WTC11 (cell line): ENCODE measurements at regions not wholly inside any gene's neighbourhood (a gene's known extent, or its start where the extent isn't known, plus 50 kb on each side); places are given as distances from the start of the nearest gene placed in this dataset.

Experiments
- ATAC-seq: fragments of 200-7000 bp; cut with Tn5 transposase; 2 replicates; pipeline ENCODE4 v1.10.0; 2021; ENCODE audit warnings: mild to moderate bottlenecking, moderate library complexity
- CTCF ChIA-PET: fragments of 300-600 bp; sonication (Branson Sonifier 250); formaldehyde crosslinking; loops from one replicate; lab custom pipeline; 2021; ENCODE audit warnings: antibody characterized with exemption; lab: Charles Lee
- POLR2A ChIA-PET: fragments of 350-600 bp; sonication (Branson Sonifier 250); formaldehyde crosslinking; loops from one replicate; lab custom pipeline; 2021; ENCODE audit warnings: antibody characterized with exemption; lab: Charles Lee
- DNase-seq: peaks from one replicate; pipeline ENCODE4 v3.0.0; 2021; ENCODE audit warnings: low spot score
- H3K27ac Mint-ChIP-seq: 2 replicates; pipeline ENCODE4 v1.8.0; 2021; ENCODE audit warnings: mixed read lengths
- H3K27me3 Mint-ChIP-seq: 2 replicates; pipeline ENCODE4 v1.8.0; 2021; ENCODE audit warnings: low read depth, mild to moderate bottlenecking, moderate library complexity, mixed read lengths
- H3K36me3 Mint-ChIP-seq: 2 replicates; pipeline ENCODE4 v1.8.0; 2021; ENCODE audit warnings: mixed read lengths
- H3K4me1 Mint-ChIP-seq: 2 replicates; pipeline ENCODE4 v1.8.0; 2022; ENCODE audit warnings: mixed read lengths
- H3K4me3 Mint-ChIP-seq: 2 replicates; pipeline ENCODE4 v1.8.0; 2021; ENCODE audit warnings: mild to moderate bottlenecking, moderate library complexity, mixed read lengths
- H3K9me3 Mint-ChIP-seq: 2 replicates; pipeline ENCODE4 v1.8.0; 2021; ENCODE audit warnings: mixed read lengths
- CREB1 ChIP-seq: sonication (generic); formaldehyde crosslinking; IDR thresholded peaks from 2 replicates; pipeline ENCODE4 v1.8.0; 2023; ENCODE audit warnings: mild to moderate bottlenecking, missing genetic modification reagents
- E2F4 ChIP-seq: sonication (generic); formaldehyde crosslinking; IDR thresholded peaks from 2 replicates; pipeline ENCODE4 v1.8.1; 2022; ENCODE audit warnings: low read depth, mild to moderate bottlenecking, moderate library complexity, missing genetic modification reagents, borderline replicate concordance
- ETV6 ChIP-seq: sonication (generic); formaldehyde crosslinking; IDR thresholded peaks from 2 replicates; pipeline ENCODE4 v1.8.1; 2022; ENCODE audit warnings: mild to moderate bottlenecking, missing genetic modification reagents
- GRHL2 ChIP-seq: fragments of 250-450 bp; sonication (Bioruptor Pico); IDR thresholded peaks from 2 replicates; pipeline ENCODE4 v1.8.0; 2022; ENCODE audit warnings: mild to moderate bottlenecking, moderate library complexity; ENCODE audit not compliant: insufficient replicate concordance, severe bottlenecking
- KAT7 ChIP-seq: sonication (generic); formaldehyde crosslinking; IDR thresholded peaks from 2 replicates; pipeline ENCODE4 v1.8.1; 2023; ENCODE audit warnings: missing genetic modification reagents, mild to moderate bottlenecking, borderline replicate concordance
- MYBL2 ChIP-seq: sonication (generic); formaldehyde crosslinking; IDR thresholded peaks from 2 replicates; pipeline ENCODE4 v1.8.1; 2023; ENCODE audit warnings: mild to moderate bottlenecking, moderate library complexity, missing genetic modification reagents
- NFE2L1 ChIP-seq: sonication (generic); formaldehyde crosslinking; IDR thresholded peaks from 2 replicates; pipeline ENCODE4 v1.8.1; 2023; ENCODE audit warnings: missing genetic modification reagents
- NR1H2 ChIP-seq: sonication (generic); formaldehyde crosslinking; IDR thresholded peaks from 2 replicates; pipeline ENCODE4 v1.9.0; 2021; ENCODE audit warnings: mild to moderate bottlenecking, moderate library complexity, missing genetic modification reagents
- NR2C2 ChIP-seq: sonication (generic); formaldehyde crosslinking; IDR thresholded peaks from 2 replicates; pipeline ENCODE4 v1.8.0; 2022; ENCODE audit warnings: mild to moderate bottlenecking, missing genetic modification reagents
- OVOL2 ChIP-seq: fragments of 250-450 bp; sonication (Bioruptor Pico); IDR thresholded peaks from 2 replicates; pipeline ENCODE4 v1.9.0; 2021; ENCODE audit warnings: mild to moderate bottlenecking, borderline replicate concordance
- RORB ChIP-seq: fragments of 250-450 bp; sonication (Bioruptor Pico); IDR thresholded peaks from 2 replicates; pipeline ENCODE4 v1.9.0; 2021; ENCODE audit warnings: mild to moderate bottlenecking
- ZBTB43 ChIP-seq: sonication (generic); formaldehyde crosslinking; IDR thresholded peaks from 2 replicates; pipeline ENCODE4 v1.8.1; 2023; ENCODE audit warnings: mild to moderate bottlenecking, missing genetic modification reagents
- ZNF396 ChIP-seq: fragments of 250-450 bp; sonication (Bioruptor Pico); IDR thresholded peaks from 2 replicates; pipeline ENCODE4 v1.8.0; 2021; ENCODE audit warnings: mild to moderate bottlenecking, moderate library complexity, borderline replicate concordance
- ZNF671 ChIP-seq: fragments of 250-450 bp; sonication (Bioruptor Pico); IDR thresholded peaks from 2 replicates; pipeline ENCODE4 v1.8.0; 2021; ENCODE audit warnings: mild to moderate bottlenecking
- TF ChIP-seq, protein P1 (sequence below): sonication (generic); formaldehyde crosslinking; IDR thresholded peaks from 2 replicates; pipeline ENCODE4 v1.8.1; 2022; ENCODE audit warnings: missing genetic modification reagents, borderline replicate concordance
- TF ChIP-seq, protein P2 (sequence below): sonication (generic); formaldehyde crosslinking; IDR thresholded peaks from 2 replicates; pipeline ENCODE4 v1.8.0; 2022; ENCODE audit warnings: mild to moderate bottlenecking, missing genetic modification reagents
- TF ChIP-seq, protein P3 (sequence below): sonication (generic); formaldehyde crosslinking; IDR thresholded peaks from 2 replicates; pipeline ENCODE4 v1.8.1; 2022; ENCODE audit warnings: low read depth, missing genetic modification reagents, borderline replicate concordance
- TF ChIP-seq, protein P4 (sequence below): fragments of 250-450 bp; sonication (Bioruptor Pico); IDR thresholded peaks from 2 replicates; pipeline ENCODE4 v1.9.0; 2021; ENCODE audit warnings: mild to moderate bottlenecking, borderline replicate concordance
- TF ChIP-seq, protein P5 (sequence below): fragments of 200-600 bp; IDR thresholded peaks from 2 replicates; pipeline ENCODE4 v1.8.0; 2022; ENCODE audit warnings: antibody characterized with exemption

- TF ChIP-seq ZNF396, result no peak
- no peak for TF ChIP-seq KAT7 (CRISPR knock-in tag)
- no peak for TF ChIP-seq E2F4 (CRISPR knock-in tag)
- no peak for TF ChIP-seq ZNF671
- TF ChIP-seq, protein P1, sequence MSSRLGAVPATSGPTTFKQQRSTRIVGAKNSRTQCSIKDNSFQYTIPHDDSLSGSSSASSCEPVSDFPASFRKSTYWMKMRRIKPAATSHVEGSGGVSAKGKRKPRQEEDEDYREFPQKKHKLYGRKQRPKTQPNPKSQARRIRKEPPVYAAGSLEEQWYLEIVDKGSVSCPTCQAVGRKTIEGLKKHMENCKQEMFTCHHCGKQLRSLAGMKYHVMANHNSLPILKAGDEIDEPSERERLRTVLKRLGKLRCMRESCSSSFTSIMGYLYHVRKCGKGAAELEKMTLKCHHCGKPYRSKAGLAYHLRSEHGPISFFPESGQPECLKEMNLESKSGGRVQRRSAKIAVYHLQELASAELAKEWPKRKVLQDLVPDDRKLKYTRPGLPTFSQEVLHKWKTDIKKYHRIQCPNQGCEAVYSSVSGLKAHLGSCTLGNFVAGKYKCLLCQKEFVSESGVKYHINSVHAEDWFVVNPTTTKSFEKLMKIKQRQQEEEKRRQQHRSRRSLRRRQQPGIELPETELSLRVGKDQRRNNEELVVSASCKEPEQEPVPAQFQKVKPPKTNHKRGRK, result no peak
These were observed 288.1 kb upstream of the CELF4 start (continued) for GRCh38 chr18:37853706-37854105.

DNA sequence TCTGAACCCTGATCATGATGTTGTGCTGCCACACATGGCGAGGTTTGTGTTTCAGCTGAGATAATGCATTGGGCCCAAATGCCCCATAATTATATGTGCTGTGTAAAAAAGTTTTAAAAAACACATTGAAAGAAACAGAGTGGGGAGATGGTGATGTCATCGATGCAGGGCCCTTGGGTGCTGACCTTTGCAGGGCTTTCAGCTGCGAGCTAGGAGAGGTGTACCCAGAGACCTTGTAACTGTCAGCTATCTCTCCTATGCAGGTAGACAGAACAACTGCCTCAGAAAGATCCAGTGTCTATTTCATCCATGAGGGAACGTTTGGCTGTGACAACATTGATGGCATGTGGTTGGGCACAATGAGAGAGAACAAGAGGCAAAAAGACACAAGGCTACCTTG lies 286.9 kb upstream of the CELF4 start:
- Mint-ChIP-seq H3K27ac (no peak overlapping the region), H3K4me3 (no peak overlapping the region), H3K4me1 (peaks cover 4% of the 10 kb centered on the region), H3K27me3 (no peaks in the 10 kb centered on the region; the same call in 1 of the 2 replicates), H3K9me3 (peaks cover 25% of the 10 kb centered on the region), H3K36me3 (no peaks in the 10 kb centered on the region)
- no peak for TF ChIP-seq CREB1 (CRISPR knock-in tag)
- no peak for TF ChIP-seq NR2C2 (CRISPR knock-in tag)
- CTCF ChIA-PET, result no interaction called here
- no peak for DNase-seq
- no peak for ATAC-seq
- POLR2A ChIA-PET, result no interaction called here

DNA sequence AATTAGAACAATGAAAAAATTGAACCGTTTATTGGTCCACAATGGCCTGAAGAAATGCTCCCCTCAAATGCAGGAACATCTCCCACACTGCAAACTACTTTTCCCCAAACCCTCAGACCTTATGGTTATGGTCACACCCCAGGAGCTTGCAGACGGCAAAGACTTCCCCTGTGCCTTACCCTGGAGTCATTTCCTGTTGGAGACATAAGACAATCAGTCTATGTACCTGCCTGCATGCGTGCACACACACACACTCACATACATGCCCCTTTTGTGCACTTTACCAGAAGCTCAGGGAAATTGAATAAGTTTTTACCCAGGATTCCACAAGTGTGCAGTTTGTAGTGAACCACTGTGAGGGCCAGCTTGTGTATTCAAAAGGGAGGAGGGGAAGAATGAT lies 281.9 kb upstream of the CELF4 start:
- Mint-ChIP-seq H3K4me3 (no peak overlapping the region), H3K36me3 (no peaks in the 10 kb centered on the region), H3K4me1 (peaks cover 36% of the 10 kb centered on the region), H3K27me3 (no peaks in the 10 kb centered on the region), H3K27ac (no peak overlapping the region), H3K9me3 (peaks cover 3% of the 10 kb centered on the region; the same call in 1 of the 2 replicates)
- ATAC-seq, result no peak
- ChIA-PET CTCF (interaction anchor here (0.6 to 1.5 kb wide), 2 partner anchors 69 to 290 kb away, joined by 3 to 4 read pairs; no protein-coding TSS in a partner anchor), POLR2A (no interaction called here)
- DNase-seq, result no peak
- TF ChIP-seq, protein P2, sequence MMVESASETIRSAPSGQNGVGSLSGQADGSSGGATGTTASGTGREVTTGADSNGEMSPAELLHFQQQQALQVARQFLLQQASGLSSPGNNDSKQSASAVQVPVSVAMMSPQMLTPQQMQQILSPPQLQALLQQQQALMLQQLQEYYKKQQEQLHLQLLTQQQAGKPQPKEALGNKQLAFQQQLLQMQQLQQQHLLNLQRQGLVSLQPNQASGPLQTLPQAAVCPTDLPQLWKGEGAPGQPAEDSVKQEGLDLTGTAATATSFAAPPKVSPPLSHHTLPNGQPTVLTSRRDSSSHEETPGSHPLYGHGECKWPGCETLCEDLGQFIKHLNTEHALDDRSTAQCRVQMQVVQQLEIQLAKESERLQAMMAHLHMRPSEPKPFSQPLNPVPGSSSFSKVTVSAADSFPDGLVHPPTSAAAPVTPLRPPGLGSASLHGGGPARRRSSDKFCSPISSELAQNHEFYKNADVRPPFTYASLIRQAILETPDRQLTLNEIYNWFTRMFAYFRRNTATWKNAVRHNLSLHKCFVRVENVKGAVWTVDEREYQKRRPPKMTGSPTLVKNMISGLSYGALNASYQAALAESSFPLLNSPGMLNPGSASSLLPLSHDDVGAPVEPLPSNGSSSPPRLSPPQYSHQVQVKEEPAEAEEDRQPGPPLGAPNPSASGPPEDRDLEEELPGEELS (CRISPR knock-in tag), result no peak
- no peak for TF ChIP-seq RORB (CRISPR knock-in tag)
- TF ChIP-seq NFE2L1 (CRISPR knock-in tag), result no peak
- TF ChIP-seq, protein P3, sequence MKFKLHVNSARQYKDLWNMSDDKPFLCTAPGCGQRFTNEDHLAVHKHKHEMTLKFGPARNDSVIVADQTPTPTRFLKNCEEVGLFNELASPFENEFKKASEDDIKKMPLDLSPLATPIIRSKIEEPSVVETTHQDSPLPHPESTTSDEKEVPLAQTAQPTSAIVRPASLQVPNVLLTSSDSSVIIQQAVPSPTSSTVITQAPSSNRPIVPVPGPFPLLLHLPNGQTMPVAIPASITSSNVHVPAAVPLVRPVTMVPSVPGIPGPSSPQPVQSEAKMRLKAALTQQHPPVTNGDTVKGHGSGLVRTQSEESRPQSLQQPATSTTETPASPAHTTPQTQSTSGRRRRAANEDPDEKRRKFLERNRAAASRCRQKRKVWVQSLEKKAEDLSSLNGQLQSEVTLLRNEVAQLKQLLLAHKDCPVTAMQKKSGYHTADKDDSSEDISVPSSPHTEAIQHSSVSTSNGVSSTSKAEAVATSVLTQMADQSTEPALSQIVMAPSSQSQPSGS (CRISPR knock-in tag), result no peak
- no peak for TF ChIP-seq NR1H2 (CRISPR knock-in tag)
- no peak for TF ChIP-seq OVOL2
- TF ChIP-seq KAT7 (CRISPR knock-in tag), result no peak
- TF ChIP-seq ZBTB43 (CRISPR knock-in tag), result no peak
- TF ChIP-seq, protein P4, sequence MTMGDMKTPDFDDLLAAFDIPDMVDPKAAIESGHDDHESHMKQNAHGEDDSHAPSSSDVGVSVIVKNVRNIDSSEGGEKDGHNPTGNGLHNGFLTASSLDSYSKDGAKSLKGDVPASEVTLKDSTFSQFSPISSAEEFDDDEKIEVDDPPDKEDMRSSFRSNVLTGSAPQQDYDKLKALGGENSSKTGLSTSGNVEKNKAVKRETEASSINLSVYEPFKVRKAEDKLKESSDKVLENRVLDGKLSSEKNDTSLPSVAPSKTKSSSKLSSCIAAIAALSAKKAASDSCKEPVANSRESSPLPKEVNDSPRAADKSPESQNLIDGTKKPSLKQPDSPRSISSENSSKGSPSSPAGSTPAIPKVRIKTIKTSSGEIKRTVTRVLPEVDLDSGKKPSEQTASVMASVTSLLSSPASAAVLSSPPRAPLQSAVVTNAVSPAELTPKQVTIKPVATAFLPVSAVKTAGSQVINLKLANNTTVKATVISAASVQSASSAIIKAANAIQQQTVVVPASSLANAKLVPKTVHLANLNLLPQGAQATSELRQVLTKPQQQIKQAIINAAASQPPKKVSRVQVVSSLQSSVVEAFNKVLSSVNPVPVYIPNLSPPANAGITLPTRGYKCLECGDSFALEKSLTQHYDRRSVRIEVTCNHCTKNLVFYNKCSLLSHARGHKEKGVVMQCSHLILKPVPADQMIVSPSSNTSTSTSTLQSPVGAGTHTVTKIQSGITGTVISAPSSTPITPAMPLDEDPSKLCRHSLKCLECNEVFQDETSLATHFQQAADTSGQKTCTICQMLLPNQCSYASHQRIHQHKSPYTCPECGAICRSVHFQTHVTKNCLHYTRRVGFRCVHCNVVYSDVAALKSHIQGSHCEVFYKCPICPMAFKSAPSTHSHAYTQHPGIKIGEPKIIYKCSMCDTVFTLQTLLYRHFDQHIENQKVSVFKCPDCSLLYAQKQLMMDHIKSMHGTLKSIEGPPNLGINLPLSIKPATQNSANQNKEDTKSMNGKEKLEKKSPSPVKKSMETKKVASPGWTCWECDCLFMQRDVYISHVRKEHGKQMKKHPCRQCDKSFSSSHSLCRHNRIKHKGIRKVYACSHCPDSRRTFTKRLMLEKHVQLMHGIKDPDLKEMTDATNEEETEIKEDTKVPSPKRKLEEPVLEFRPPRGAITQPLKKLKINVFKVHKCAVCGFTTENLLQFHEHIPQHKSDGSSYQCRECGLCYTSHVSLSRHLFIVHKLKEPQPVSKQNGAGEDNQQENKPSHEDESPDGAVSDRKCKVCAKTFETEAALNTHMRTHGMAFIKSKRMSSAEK, result no peak
- no peak for TF ChIP-seq MYBL2 (CRISPR knock-in tag)
- no peak for TF ChIP-seq ETV6 (CRISPR knock-in tag)
- no peak for TF ChIP-seq GRHL2 (CRISPR knock-in tag)
- TF ChIP-seq, protein P5, sequence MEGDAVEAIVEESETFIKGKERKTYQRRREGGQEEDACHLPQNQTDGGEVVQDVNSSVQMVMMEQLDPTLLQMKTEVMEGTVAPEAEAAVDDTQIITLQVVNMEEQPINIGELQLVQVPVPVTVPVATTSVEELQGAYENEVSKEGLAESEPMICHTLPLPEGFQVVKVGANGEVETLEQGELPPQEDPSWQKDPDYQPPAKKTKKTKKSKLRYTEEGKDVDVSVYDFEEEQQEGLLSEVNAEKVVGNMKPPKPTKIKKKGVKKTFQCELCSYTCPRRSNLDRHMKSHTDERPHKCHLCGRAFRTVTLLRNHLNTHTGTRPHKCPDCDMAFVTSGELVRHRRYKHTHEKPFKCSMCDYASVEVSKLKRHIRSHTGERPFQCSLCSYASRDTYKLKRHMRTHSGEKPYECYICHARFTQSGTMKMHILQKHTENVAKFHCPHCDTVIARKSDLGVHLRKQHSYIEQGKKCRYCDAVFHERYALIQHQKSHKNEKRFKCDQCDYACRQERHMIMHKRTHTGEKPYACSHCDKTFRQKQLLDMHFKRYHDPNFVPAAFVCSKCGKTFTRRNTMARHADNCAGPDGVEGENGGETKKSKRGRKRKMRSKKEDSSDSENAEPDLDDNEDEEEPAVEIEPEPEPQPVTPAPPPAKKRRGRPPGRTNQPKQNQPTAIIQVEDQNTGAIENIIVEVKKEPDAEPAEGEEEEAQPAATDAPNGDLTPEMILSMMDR, result no peak
